ENCODE measurements at regions not wholly inside any gene's neighbourhood (a gene's known extent, or its start where the extent isn't known, plus 50 kb on each side); places are given as distances from the start of the nearest gene placed in this dataset.

GRCh38 chr5:67607958-67608357 is 411.4 kb upstream of the CD180 start:
- ATAC-seq (ENCODE audit: insufficient number of reproducible peaks, low FRiP score, low read depth) = no peak
- Histone ChIP-seq H3K27me3 (replicated peaks; ENCODE audit: insufficient read depth) (no peaks in the 10 kb centered on the region), H3K4me3 (no peak overlapping the region), H3K36me3 (no peaks in the 10 kb centered on the region), H3K27ac (no peak overlapping the region), H3K4me1 (ENCODE audit: control insufficient read depth in 1 of 2, low read depth in 2 of 2) (no peaks in the 10 kb centered on the region), H3K9me3 (no peaks in the 10 kb centered on the region)
- TF ChIP-seq CTCF (IDR thresholded peaks at IDR 0.05) = no peak
- no peak for DNase-seq (ENCODE audit: low spot score)

- TF ChIP-seq CTCF (IDR thresholded peaks at IDR 0.05) = no peak
- no peaks in the 10 kb centered on the region for H3K36me3 ChIP-seq
- no peaks in the 10 kb centered on the region for H3K27me3 ChIP-seq (replicated peaks; ENCODE audit: insufficient read depth)
- ATAC-seq (ENCODE audit: insufficient number of reproducible peaks, low FRiP score, low read depth) = no peak
- peaks cover 7% of the 10 kb centered on the region for H3K9me3 ChIP-seq
- H3K4me1 ChIP-seq (ENCODE audit: control insufficient read depth in 1 of 2, low read depth in 2 of 2) = no peaks in the 10 kb centered on the region
- no peak overlapping the region for H3K27ac ChIP-seq
- no peak overlapping the region for H3K4me3 ChIP-seq
- DNase-seq (ENCODE audit: low spot score) = no peak
Measured at GRCh38 chr5:67606586-67606947, 410.0 kb upstream of the CD180 start.

- peak; percentile 43 for ATAC-seq (ENCODE audit: insufficient number of reproducible peaks, low FRiP score, low read depth)
- no peak for TF ChIP-seq CTCF (IDR thresholded peaks at IDR 0.05)
- Histone ChIP-seq H3K4me3 (no peak overlapping the region), H3K9me3 (peaks cover 8% of the 10 kb centered on the region), H3K36me3 (no peaks in the 10 kb centered on the region), H3K27ac (no peak overlapping the region), H3K4me1 (ENCODE audit: control insufficient read depth in 1 of 2, low read depth in 2 of 2) (no peaks in the 10 kb centered on the region), H3K27me3 (replicated peaks; ENCODE audit: insufficient read depth) (no peaks in the 10 kb centered on the region)
- no peak for DNase-seq (ENCODE audit: low spot score)
Measured at GRCh38 chr5:67605730-67606585, 409.4 kb upstream of the CD180 start.

GRCh38 chr5:67591491-67591890 is 394.9 kb upstream of the CD180 start:
- no peaks in the 10 kb centered on the region for H3K36me3 ChIP-seq
- H3K4me3 ChIP-seq = no peak overlapping the region
- no peak overlapping the region for H3K27ac ChIP-seq
- peaks cover 3 to 10% of the 10 kb centered on the region in 2 donors for H3K4me1 ChIP-seq (ENCODE audit: control insufficient read depth in 1 of 2, low read depth in 2 of 2)
- H3K9me3 ChIP-seq = no peaks in the 10 kb centered on the region
- no peak for ATAC-seq (ENCODE audit: insufficient number of reproducible peaks, low FRiP score, low read depth)
- no peak for TF ChIP-seq CTCF (IDR thresholded peaks at IDR 0.05)
- H3K27me3 ChIP-seq (replicated peaks; ENCODE audit: insufficient read depth) = no peaks in the 10 kb centered on the region
- DNase-seq (ENCODE audit: low spot score) = no peak

GRCh38 chr5:67588389-67588788 is 391.8 kb upstream of the CD180 start:
- ATAC-seq (ENCODE audit: insufficient number of reproducible peaks, low FRiP score, low read depth) = no peak
- H3K27ac ChIP-seq = no peak overlapping the region
- H3K27me3 ChIP-seq (replicated peaks; ENCODE audit: insufficient read depth) = no peaks in the 10 kb centered on the region
- no peaks in the 10 kb centered on the region for H3K9me3 ChIP-seq
- no peak for TF ChIP-seq CTCF (IDR thresholded peaks at IDR 0.05)
- no peaks in the 10 kb centered on the region for H3K36me3 ChIP-seq
- H3K4me1 ChIP-seq (ENCODE audit: control insufficient read depth in 1 of 2, low read depth in 2 of 2) = peaks cover 3 to 10% of the 10 kb centered on the region in 2 donors
- H3K4me3 ChIP-seq = no peak overlapping the region
- no peak for DNase-seq (ENCODE audit: low spot score)
